Chondrocyte (in vitro differentiated cells): ENCODE measurements at regions not wholly inside any gene's neighbourhood (a gene's known extent, or its start where the extent isn't known, plus 50 kb on each side); places are given as distances from the start of the nearest gene placed in this dataset.
"Not testable (repeated sequence)": the region's sequence is repeated elsewhere in the genome, so short reads cannot be mapped to it uniquely, and the experiment has no call there.

Source experiments
- DNase-seq: peaks from one replicate; pipeline ENCODE4 v3.0.0; 2021; ENCODE audit warnings: mixed read lengths, low spot score
- H3K27ac Mint-ChIP-seq: one replicate; pipeline ENCODE4 v1.8.0; 2021; ENCODE audit warnings: mild to moderate bottlenecking, moderate library complexity, mixed read lengths; ENCODE audit not compliant: unreplicated experiment
- H3K27me3 Mint-ChIP-seq: 2 replicates; pipeline ENCODE4 v1.8.0; 2021; ENCODE audit warnings: low read depth, mixed read lengths
- H3K36me3 Mint-ChIP-seq: 2 replicates; pipeline ENCODE4 v1.8.0; 2021; ENCODE audit warnings: low read depth, mixed read lengths
- H3K4me1 Mint-ChIP-seq: 2 replicates; pipeline ENCODE4 v1.8.0; 2021; ENCODE audit warnings: low read depth, mild to moderate bottlenecking, mixed read lengths
- H3K4me3 Mint-ChIP-seq: one replicate; pipeline ENCODE4 v1.8.0; 2021; ENCODE audit warnings: mild to moderate bottlenecking, moderate library complexity, mixed read lengths; ENCODE audit not compliant: unreplicated experiment
- H3K9me3 Mint-ChIP-seq: 2 replicates; pipeline ENCODE4 v1.8.0; 2021; ENCODE audit warnings: low read depth, mixed read lengths
- CTCF ChIP-seq: fragments of 200-600 bp; sonication (generic); IDR thresholded peaks from 2 replicates; pipeline ENCODE4 v1.5.0; 2021; ENCODE audit warnings: antibody characterized with exemption, mild to moderate bottlenecking, moderate library complexity

GRCh38 chr7:49583440-49583839, 190.0 kb upstream of the VWC2 start:
- H3K4me1 Mint-ChIP-seq, result no peaks in the 10 kb centered on the region
- H3K27ac Mint-ChIP-seq, result no peak overlapping the region

GRCh38 chr7:49596701-49597491, 176.5 kb upstream of the VWC2 start:
- no peak for TF ChIP-seq CTCF
- no peaks in the 10 kb centered on the region for H3K27me3 Mint-ChIP-seq
- H3K9me3 Mint-ChIP-seq, result no peaks in the 10 kb centered on the region
- H3K36me3 Mint-ChIP-seq, result no peaks in the 10 kb centered on the region
- H3K4me1 Mint-ChIP-seq, result no peaks in the 10 kb centered on the region
- no peak for DNase-seq
- H3K27ac Mint-ChIP-seq, result no peak overlapping the region
- H3K4me3 Mint-ChIP-seq, result no peak overlapping the region

More at GRCh38 chr7:49583440-49583839, 190.0 kb upstream of the VWC2 start:
- Mint-ChIP-seq H3K4me3 (no peak overlapping the region), H3K36me3 (no peaks in the 10 kb centered on the region), H3K27me3 (no peaks in the 10 kb centered on the region), H3K9me3 (peaks cover 12% of the 10 kb centered on the region)
- TF ChIP-seq CTCF, result no peak
- no peak for DNase-seq

- Mint-ChIP-seq H3K4me1 (no peaks in the 10 kb centered on the region), H3K27ac (no peak overlapping the region), H3K36me3 (no peaks in the 10 kb centered on the region)
Observed at GRCh38 chr7:49597805-49598204, 175.6 kb upstream of the VWC2 start.

DNA sequence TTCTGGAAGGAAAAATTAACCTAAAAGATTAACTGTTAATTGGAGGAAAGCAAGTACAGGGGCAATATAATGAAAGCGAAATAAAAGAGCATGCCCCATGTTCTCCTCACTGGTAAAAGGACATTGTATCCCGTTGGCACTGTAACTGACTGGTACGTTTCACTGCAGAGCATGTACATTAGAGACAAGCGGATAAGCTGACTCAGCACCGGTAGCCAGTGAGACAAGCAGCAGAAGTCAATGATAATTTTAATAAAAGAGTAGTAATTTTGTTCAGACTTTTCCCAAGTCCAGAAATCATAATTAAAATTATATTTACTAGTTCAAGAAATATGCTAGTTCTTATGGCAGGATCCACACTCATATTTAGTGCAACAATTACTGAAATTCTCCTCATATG, 161.5 kb upstream of the VWC2 start:
- Mint-ChIP-seq H3K9me3 (peaks cover 28% of the 10 kb centered on the region), H3K4me3 (no peak overlapping the region), H3K4me1 (no peaks in the 10 kb centered on the region), H3K27ac (no peak overlapping the region), H3K27me3 (no peaks in the 10 kb centered on the region), H3K36me3 (no peaks in the 10 kb centered on the region)
- no peak for TF ChIP-seq CTCF
- no peak for DNase-seq

More at GRCh38 chr7:49597805-49598204, 175.6 kb upstream of the VWC2 start:
- DNase-seq, result no peak
- Mint-ChIP-seq H3K27me3 (no peaks in the 10 kb centered on the region), H3K9me3 (no peaks in the 10 kb centered on the region), H3K4me3 (no peak overlapping the region)
- no peak for TF ChIP-seq CTCF

GRCh38 chr7:49613759-49614158, 159.7 kb upstream of the VWC2 start:
- Mint-ChIP-seq H3K4me3 (no peak overlapping the region), H3K27me3 (no peaks in the 10 kb centered on the region), H3K9me3 (peaks cover 26% of the 10 kb centered on the region), H3K4me1 (no peaks in the 10 kb centered on the region), H3K36me3 (no peaks in the 10 kb centered on the region), H3K27ac (no peak overlapping the region)
- no peak for DNase-seq
- TF ChIP-seq CTCF, result no peak

- H3K36me3 Mint-ChIP-seq, H3K4me3 Mint-ChIP-seq, H3K27me3 Mint-ChIP-seq, DNase-seq, H3K27ac Mint-ChIP-seq, H3K4me1 Mint-ChIP-seq: not testable (repeated sequence)
- peaks cover 22% of the 10 kb centered on the region for H3K9me3 Mint-ChIP-seq
Observed at GRCh38 chr7:49614974-49615373, 158.5 kb upstream of the VWC2 start.
